Panc1 (cell line): ENCODE measurements at regions not wholly inside any gene's neighbourhood (a gene's known extent, or its start where the extent isn't known, plus 50 kb on each side); places are given as distances from the start of the nearest gene placed in this dataset.

Experiments used
- ATAC-seq: fragments of 200-7000 bp; cut with Tn5 transposase; 2 replicates; pipeline ENCODE4 v1.9.1; 2020; ENCODE audit warnings: mild to moderate bottlenecking, moderate library complexity
- BruUV-seq: library from RNA; stranded (reverse); fragments of 400-500 nt; replicated peaks from 2 replicates; lab custom pipeline; 2021; lab: Mats Ljungman, UMichigan
- CTCF ChIA-PET: fragments of 300-600 bp; sonication (Branson Sonifier 250); formaldehyde crosslinking; loops from one replicate; lab custom pipeline; 2022; ENCODE audit warnings: antibody characterized with exemption; lab: Charles Lee
- POLR2A ChIA-PET: fragments of 300-600 bp; sonication (Branson Sonifier 250); formaldehyde crosslinking; loops from one replicate; lab custom pipeline; 2022; ENCODE audit warnings: antibody characterized with exemption; lab: Charles Lee
- DNase-seq: peaks from one replicate; pipeline ENCODE4 v3.0.0-alpha.2; 2010; ENCODE audit warnings: low read depth, low spot score
- H3K27ac ChIP-seq: 2 replicates; pipeline ENCODE4 v1.5.1; 2011; ENCODE audit warnings: mild to moderate bottlenecking, low read length, inconsistent platforms
- H3K27me3 ChIP-seq: fragments of 200-500 bp; sonication (Bioruptor generic); 2 replicates; pipeline ENCODE4 v1.6.0; 2014; ENCODE audit warnings: low read length, inconsistent platforms; ENCODE audit not compliant: control insufficient read depth, insufficient read depth
- H3K36me3 ChIP-seq: fragments of 200-500 bp; sonication (Bioruptor generic); 2 replicates; pipeline ENCODE4 v1.5.1; 2014; ENCODE audit warnings: inconsistent platforms, mild to moderate bottlenecking, low read length, moderate library complexity; ENCODE audit not compliant: control insufficient read depth, insufficient read depth
- H3K4me1 ChIP-seq: 2 replicates; pipeline ENCODE4 v1.5.1; 2011; ENCODE audit warnings: inconsistent platforms, mild to moderate bottlenecking, low read length, moderate library complexity; ENCODE audit not compliant: control insufficient read depth, insufficient read depth
- H3K4me3 ChIP-seq, 2 experiments: 2 replicates each; pipeline ENCODE4 v1.5.1; 2011 to 2012; ENCODE audit warnings: low read depth in 2 of 2, low read length in 2 of 2, mild to moderate bottlenecking in 2 of 2, inconsistent platforms in 1 of 2, moderate library complexity in 1 of 2
- H3K9me3 ChIP-seq: fragments of 200-500 bp; sonication (Bioruptor generic); 2 replicates; pipeline ENCODE4 v1.5.1; 2014; ENCODE audit warnings: low read depth, mild to moderate bottlenecking, inconsistent platforms, low read length, moderate library complexity; ENCODE audit not compliant: control insufficient read depth, insufficient read depth
- POLR2AphosphoS5 ChIP-seq: IDR thresholded peaks from 2 replicates; pipeline ENCODE4 v1.6.1; 2012; ENCODE audit warnings: mild to moderate bottlenecking, low read depth, low read length, moderate library complexity
- SIN3A ChIP-seq: IDR thresholded peaks from 2 replicates; pipeline ENCODE4 v1.6.1; 2012; ENCODE audit warnings: low read depth, mild to moderate bottlenecking, low read length, moderate library complexity, borderline replicate concordance; ENCODE audit not compliant: insufficient read depth
- TCF7L2 ChIP-seq: IDR thresholded peaks from 2 replicates; pipeline ENCODE4 v1.6.1; 2011; ENCODE audit warnings: mild to moderate bottlenecking, low read depth, low read length, inconsistent platforms
- in situ Hi-C: cut with HindIII; loops from 2 replicates; pipeline ENCODE4 v1.10.0; 2016; ENCODE audit warnings: low sequenced_read_pairs, low pct_unique_long_range_greater_than_20kb
- intact Hi-C: fragments of 100-400 bp; cut with micrococcal nuclease; formaldehyde crosslinking; loops from one replicate; pipeline ENCODE4 v1.10.0; 2022; ENCODE audit not compliant: unreplicated experiment
- TF ChIP-seq, protein P1 (sequence below), 2 experiments: IDR thresholded peaks; 2 replicates each; pipeline ENCODE4 v1.6.1; 2011 to 2012; ENCODE audit warnings: low read depth in 2 of 2, control low read depth in 1 of 2, low read length in 1 of 2, mild to moderate bottlenecking in 1 of 2, moderate library complexity in 1 of 2; ENCODE audit not compliant: insufficient read depth in 1 of 2
- TF ChIP-seq, protein P2 (sequence below): fragments of 450-650 bp; IDR thresholded peaks from 2 replicates; pipeline ENCODE4 v1.5.1; 2017; ENCODE audit warnings: mild to moderate bottlenecking

DNA sequence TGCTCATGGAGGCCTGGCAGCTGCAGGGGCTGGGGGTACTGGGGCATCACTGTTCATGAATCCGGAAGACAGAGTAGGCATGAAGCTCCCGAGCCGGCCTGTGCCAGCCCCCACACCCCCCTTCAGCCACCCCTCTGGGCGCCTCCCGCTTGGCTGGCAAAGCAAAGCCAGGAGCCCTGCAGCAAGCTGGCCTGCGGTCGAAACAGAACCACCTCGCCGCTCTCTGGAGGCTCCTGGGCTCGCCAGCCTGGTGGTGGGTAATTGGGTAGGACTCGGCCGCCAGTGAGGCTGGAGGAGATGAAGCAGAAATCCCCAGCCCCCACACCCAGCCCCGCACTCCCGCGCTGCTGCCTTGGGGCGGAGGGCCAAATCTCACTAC lies 70.9 kb upstream of the GPC1 start:
- H3K9me3 ChIP-seq = peaks cover 6% of the 10 kb centered on the region; the same call in 1 of the 2 replicates
- in situ Hi-C loops = no loop called here
- no peak overlapping the region for H3K4me3 ChIP-seq
- no TSS peak for BruUV-seq
- peaks cover 2% of the 10 kb centered on the region for H3K4me1 ChIP-seq
- no peak overlapping the region for H3K27ac ChIP-seq
- DNase-seq (no peak), ATAC-seq (no peak)
- H3K27me3 ChIP-seq = no peaks in the 10 kb centered on the region
- intact Hi-C loops = no loop called here
- ChIA-PET CTCF (interaction anchor here (0.6 kb wide), 1 partner anchor 46 kb away, joined by 3 read pairs; no protein-coding TSS in a partner anchor), POLR2A (no interaction called here)
- H3K36me3 ChIP-seq = no peaks in the 10 kb centered on the region
- TF ChIP-seq, protein P1, sequence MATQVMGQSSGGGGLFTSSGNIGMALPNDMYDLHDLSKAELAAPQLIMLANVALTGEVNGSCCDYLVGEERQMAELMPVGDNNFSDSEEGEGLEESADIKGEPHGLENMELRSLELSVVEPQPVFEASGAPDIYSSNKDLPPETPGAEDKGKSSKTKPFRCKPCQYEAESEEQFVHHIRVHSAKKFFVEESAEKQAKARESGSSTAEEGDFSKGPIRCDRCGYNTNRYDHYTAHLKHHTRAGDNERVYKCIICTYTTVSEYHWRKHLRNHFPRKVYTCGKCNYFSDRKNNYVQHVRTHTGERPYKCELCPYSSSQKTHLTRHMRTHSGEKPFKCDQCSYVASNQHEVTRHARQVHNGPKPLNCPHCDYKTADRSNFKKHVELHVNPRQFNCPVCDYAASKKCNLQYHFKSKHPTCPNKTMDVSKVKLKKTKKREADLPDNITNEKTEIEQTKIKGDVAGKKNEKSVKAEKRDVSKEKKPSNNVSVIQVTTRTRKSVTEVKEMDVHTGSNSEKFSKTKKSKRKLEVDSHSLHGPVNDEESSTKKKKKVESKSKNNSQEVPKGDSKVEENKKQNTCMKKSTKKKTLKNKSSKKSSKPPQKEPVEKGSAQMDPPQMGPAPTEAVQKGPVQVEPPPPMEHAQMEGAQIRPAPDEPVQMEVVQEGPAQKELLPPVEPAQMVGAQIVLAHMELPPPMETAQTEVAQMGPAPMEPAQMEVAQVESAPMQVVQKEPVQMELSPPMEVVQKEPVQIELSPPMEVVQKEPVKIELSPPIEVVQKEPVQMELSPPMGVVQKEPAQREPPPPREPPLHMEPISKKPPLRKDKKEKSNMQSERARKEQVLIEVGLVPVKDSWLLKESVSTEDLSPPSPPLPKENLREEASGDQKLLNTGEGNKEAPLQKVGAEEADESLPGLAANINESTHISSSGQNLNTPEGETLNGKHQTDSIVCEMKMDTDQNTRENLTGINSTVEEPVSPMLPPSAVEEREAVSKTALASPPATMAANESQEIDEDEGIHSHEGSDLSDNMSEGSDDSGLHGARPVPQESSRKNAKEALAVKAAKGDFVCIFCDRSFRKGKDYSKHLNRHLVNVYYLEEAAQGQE (IDR thresholded peaks at IDR 0.05; ENCODE audit: insufficient read depth in 1 of 2, low read depth in 2 of 2, low read length in 1 of 2) = no peak
- TF ChIP-seq POLR2AphosphoS5 (no peak), SIN3A (no peak), TCF7L2 (no peak)
- TF ChIP-seq, protein P2, sequence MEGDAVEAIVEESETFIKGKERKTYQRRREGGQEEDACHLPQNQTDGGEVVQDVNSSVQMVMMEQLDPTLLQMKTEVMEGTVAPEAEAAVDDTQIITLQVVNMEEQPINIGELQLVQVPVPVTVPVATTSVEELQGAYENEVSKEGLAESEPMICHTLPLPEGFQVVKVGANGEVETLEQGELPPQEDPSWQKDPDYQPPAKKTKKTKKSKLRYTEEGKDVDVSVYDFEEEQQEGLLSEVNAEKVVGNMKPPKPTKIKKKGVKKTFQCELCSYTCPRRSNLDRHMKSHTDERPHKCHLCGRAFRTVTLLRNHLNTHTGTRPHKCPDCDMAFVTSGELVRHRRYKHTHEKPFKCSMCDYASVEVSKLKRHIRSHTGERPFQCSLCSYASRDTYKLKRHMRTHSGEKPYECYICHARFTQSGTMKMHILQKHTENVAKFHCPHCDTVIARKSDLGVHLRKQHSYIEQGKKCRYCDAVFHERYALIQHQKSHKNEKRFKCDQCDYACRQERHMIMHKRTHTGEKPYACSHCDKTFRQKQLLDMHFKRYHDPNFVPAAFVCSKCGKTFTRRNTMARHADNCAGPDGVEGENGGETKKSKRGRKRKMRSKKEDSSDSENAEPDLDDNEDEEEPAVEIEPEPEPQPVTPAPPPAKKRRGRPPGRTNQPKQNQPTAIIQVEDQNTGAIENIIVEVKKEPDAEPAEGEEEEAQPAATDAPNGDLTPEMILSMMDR = no peak

DNA sequence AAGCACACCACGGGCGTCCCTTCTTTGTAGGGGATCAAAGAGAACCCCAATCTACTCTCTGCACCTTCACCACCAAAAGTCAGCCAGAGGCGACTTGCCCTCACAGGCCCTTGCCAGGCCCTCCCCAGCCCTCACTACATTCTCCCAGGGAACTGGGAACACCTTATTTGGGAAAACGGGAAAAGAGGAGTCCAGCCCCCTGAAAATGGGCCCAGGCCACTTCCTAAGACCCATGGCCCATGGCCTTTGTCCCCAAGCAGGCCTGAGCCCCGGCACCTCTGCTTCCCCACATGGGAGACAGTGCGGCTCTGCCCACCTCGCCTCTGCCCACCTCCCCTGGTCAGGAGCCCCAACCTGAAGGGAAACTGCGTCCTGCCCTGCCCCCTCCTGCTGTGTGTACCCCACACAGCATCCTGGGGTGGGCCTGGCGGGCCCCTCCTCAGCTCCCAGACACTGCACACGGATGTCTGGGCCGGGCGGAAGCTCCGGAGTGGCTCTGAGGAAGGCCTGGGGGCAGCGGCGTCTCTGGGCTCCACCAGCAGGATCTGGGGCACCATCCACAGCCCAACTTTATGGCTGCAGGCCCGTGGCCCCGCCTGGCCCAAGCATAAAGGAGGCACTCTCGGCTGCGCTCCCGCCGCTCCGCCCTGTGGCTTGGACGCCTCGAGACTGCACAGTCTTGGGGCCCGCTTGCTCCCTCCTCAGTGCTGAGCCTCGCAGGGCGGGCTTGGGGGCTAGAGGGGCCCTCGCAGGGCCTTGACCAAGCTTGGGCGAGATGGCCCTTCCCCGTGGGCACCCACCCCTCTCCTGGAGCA lies 70.3 kb upstream of the GPC1 start:
- in situ Hi-C loops (no loop called here), intact Hi-C loops (no loop called here)
- H3K27ac ChIP-seq = no peak overlapping the region
- peaks cover 6% of the 10 kb centered on the region; the same call in 1 of the 2 replicates for H3K9me3 ChIP-seq
- H3K27me3 ChIP-seq = no peaks in the 10 kb centered on the region
- TF ChIP-seq TCF7L2 = no peak
- TF ChIP-seq, protein P1 (IDR thresholded peaks at IDR 0.05; ENCODE audit: insufficient read depth in 1 of 2, low read depth in 2 of 2, low read length in 1 of 2) = no peak
- TF ChIP-seq POLR2AphosphoS5 = no peak
- TF ChIP-seq, protein P2 = no peak
- TF ChIP-seq SIN3A = no peak
- BruUV-seq = no TSS peak
- DNase-seq (no peak), ATAC-seq (no peak)
- H3K4me1 ChIP-seq = peaks cover 8% of the 10 kb centered on the region
- CTCF ChIA-PET = no interaction called here
- no peak overlapping the region for H3K4me3 ChIP-seq
- H3K36me3 ChIP-seq = no peaks in the 10 kb centered on the region
- POLR2A ChIA-PET = no interaction called here
